ENCODE measurements at regions not wholly inside any gene's neighbourhood (a gene's known extent, or its start where the extent isn't known, plus 50 kb on each side); places are given as distances from the start of the nearest gene placed in this dataset.

DNA sequence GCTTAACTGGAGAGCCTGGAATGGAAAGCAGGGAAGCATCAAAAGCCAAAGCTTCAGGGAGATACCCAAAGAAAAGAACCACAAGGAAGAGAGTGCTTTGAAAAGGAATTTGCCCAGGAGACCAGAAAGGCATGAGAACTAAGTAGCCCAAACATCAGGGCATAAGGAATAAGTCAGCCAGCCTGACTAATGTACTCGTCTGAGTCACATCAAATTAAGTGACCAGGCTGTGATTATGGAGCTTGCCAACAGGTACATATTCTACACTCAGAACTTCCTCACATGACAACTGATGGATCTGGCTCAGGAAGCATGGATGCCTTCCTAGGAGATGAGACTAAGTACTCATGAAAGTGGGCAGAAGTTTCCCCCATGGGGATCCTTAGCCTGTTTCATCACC, 366.7 kb downstream of the BUD13 start:
- H3K9me3 ChIP-seq (ENCODE audit: control insufficient read depth, low read length), result no peaks in the 10 kb centered on the region
- H3K27me3 ChIP-seq (ENCODE audit: control insufficient read depth, insufficient read depth, low read length, poor library complexity, severe bottlenecking), result peaks cover 68% of the 10 kb centered on the region
- Mint-ChIP-seq H3K4me3 (no peak overlapping the region), H3K36me3 (ENCODE audit: low read depth) (no peaks in the 10 kb centered on the region), H3K9me3 (no peaks in the 10 kb centered on the region), H3K27me3 (ENCODE audit: insufficient read depth) (peaks cover 44% of the 10 kb centered on the region), H3K27ac (no peak overlapping the region), H3K4me1 (peaks cover 19% of the 10 kb centered on the region)
- no peaks in the 10 kb centered on the region for H3K36me3 ChIP-seq (ENCODE audit: control insufficient read depth, insufficient read depth, low read length)
- WGBS, 2 experiments (ENCODE audit: insufficient coverage in 1 of 2, insufficient read length in 1 of 2), result 87% methylated on average over 1 of the region's 1 CpG; no CpG with 5 or more reads in 1 of the 2 experiments
- no peak overlapping the region for H3K27ac ChIP-seq (ENCODE audit: low read depth, low read length)
- H3K9ac ChIP-seq (ENCODE audit: extremely low read depth, low read length, poor library complexity, severe bottlenecking), result no peak overlapping the region
- DNase-seq, result no peak
- no peaks in the 10 kb centered on the region for H3K4me1 ChIP-seq (ENCODE audit: control insufficient read depth, insufficient read depth, low read length)
- H3K4me3 ChIP-seq (ENCODE audit: low read length), result no peak overlapping the region
- TF ChIP-seq, protein P1, sequence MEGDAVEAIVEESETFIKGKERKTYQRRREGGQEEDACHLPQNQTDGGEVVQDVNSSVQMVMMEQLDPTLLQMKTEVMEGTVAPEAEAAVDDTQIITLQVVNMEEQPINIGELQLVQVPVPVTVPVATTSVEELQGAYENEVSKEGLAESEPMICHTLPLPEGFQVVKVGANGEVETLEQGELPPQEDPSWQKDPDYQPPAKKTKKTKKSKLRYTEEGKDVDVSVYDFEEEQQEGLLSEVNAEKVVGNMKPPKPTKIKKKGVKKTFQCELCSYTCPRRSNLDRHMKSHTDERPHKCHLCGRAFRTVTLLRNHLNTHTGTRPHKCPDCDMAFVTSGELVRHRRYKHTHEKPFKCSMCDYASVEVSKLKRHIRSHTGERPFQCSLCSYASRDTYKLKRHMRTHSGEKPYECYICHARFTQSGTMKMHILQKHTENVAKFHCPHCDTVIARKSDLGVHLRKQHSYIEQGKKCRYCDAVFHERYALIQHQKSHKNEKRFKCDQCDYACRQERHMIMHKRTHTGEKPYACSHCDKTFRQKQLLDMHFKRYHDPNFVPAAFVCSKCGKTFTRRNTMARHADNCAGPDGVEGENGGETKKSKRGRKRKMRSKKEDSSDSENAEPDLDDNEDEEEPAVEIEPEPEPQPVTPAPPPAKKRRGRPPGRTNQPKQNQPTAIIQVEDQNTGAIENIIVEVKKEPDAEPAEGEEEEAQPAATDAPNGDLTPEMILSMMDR (conservative IDR thresholded peaks at IDR 0.05), result no peak

DNA sequence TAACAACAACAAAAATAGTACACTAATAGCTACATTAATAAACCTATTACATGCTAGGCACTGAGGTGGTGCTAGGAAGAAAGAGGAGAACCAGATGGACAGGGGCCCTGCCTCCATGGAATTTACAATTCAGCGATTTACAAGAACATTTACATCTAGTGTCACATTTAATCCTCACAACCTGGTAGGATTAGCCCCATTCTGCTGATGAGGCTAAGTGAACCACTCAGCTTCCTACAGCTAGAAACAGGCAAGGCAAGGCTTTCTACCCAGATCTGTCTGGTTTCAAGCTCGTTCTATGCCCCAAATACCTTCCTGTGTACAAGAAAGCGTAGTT, 368.4 kb downstream of the BUD13 start:
- TF ChIP-seq, protein P1 (conservative IDR thresholded peaks at IDR 0.05), result no peak
- no peak for DNase-seq
- 84 to 87% methylated on average over 2 to 3 of the region's 3 CpGs for WGBS, 2 experiments (ENCODE audit: insufficient coverage in 1 of 2, insufficient read length in 1 of 2)
- H3K27me3 Mint-ChIP-seq (ENCODE audit: insufficient read depth), result peaks cover 41% of the 10 kb centered on the region
- Histone ChIP-seq H3K9ac (ENCODE audit: extremely low read depth, low read length, poor library complexity, severe bottlenecking) (no peak overlapping the region), H3K4me1 (ENCODE audit: control insufficient read depth, insufficient read depth, low read length) (peaks cover 12% of the 10 kb centered on the region), H3K36me3 (ENCODE audit: control insufficient read depth, insufficient read depth, low read length) (no peaks in the 10 kb centered on the region), H3K4me3 (ENCODE audit: low read length) (no peak overlapping the region), H3K9me3 (ENCODE audit: control insufficient read depth, low read length) (no peaks in the 10 kb centered on the region), H3K27me3 (ENCODE audit: control insufficient read depth, insufficient read depth, low read length, poor library complexity, severe bottlenecking) (peaks cover 61% of the 10 kb centered on the region), H3K27ac (ENCODE audit: low read depth, low read length) (no peak overlapping the region)
- H3K9me3 Mint-ChIP-seq, result no peaks in the 10 kb centered on the region
- H3K4me1 Mint-ChIP-seq, result peaks cover 32% of the 10 kb centered on the region
- H3K27ac Mint-ChIP-seq, result no peak overlapping the region
- no peaks in the 10 kb centered on the region for H3K36me3 Mint-ChIP-seq (ENCODE audit: low read depth)
- no peak overlapping the region for H3K4me3 Mint-ChIP-seq

DNA sequence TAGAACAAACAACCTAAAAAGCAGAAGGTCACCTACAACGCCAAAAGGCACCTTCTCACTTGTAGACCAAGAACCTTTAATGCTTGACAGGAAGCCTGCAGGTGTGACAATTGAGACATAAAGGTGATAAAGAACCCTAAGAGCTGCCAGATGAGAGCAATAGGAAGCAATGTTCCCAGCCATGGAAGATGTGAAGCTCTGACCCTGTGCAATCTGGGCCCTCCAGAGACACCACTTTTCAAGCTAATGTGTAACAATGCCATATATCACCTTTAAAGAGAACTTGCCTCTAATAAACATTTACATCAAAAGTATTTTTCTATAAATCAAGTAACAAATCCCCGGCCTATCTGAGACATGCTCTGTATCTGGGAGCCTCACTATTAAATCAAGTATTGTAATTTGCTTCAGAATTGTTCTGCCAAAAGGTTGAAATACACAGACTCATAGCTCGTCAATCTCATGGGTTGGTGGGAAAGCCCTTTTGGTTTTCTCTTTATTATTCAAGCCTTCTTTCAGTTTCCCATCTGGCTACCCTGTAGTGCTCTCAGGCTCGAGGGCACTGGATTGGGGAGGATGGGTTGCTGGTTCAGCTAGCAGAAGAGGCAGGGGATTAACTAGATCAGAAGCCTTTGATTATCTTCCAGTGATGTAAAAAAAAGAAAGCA, 368.9 kb downstream of the BUD13 start:
- 77 to 100% methylated on average over 2 to 4 of the region's 4 CpGs for WGBS, 2 experiments (ENCODE audit: insufficient coverage in 1 of 2, insufficient read length in 1 of 2)
- H3K36me3 Mint-ChIP-seq (ENCODE audit: low read depth), result no peaks in the 10 kb centered on the region
- TF ChIP-seq, protein P1 (conservative IDR thresholded peaks at IDR 0.05), result no peak
- peaks cover 40% of the 10 kb centered on the region for H3K27me3 Mint-ChIP-seq (ENCODE audit: insufficient read depth)
- DNase-seq, result no peak
- Histone ChIP-seq H3K9ac (ENCODE audit: extremely low read depth, low read length, poor library complexity, severe bottlenecking) (no peak overlapping the region), H3K27me3 (ENCODE audit: control insufficient read depth, insufficient read depth, low read length, poor library complexity, severe bottlenecking) (peaks cover 56% of the 10 kb centered on the region), H3K4me3 (ENCODE audit: low read length) (no peak overlapping the region), H3K9me3 (ENCODE audit: control insufficient read depth, low read length) (no peaks in the 10 kb centered on the region), H3K36me3 (ENCODE audit: control insufficient read depth, insufficient read depth, low read length) (no peaks in the 10 kb centered on the region), H3K4me1 (ENCODE audit: control insufficient read depth, insufficient read depth, low read length) (peaks cover 12% of the 10 kb centered on the region), H3K27ac (ENCODE audit: low read depth, low read length) (no peak overlapping the region)
- no peaks in the 10 kb centered on the region for H3K9me3 Mint-ChIP-seq
- H3K4me1 Mint-ChIP-seq, result peaks cover 37% of the 10 kb centered on the region
- H3K4me3 Mint-ChIP-seq, result no peak overlapping the region
- no peak overlapping the region for H3K27ac Mint-ChIP-seq

Measured in endodermal cell (in vitro differentiated cells).